Fibroblast of lung (primary cell): ENCODE measurements at regions not wholly inside any gene's neighbourhood (a gene's known extent, or its start where the extent isn't known, plus 50 kb on each side); places are given as distances from the start of the nearest gene placed in this dataset.

Source experiments
- DNase-seq, 2 donors: peaks; one replicate each; pipeline versions ENCODE4 v3.0.0 to v3.0.0-alpha.2; 2010; ENCODE audit warnings: low read depth in 2 of 2
- H2AFZ ChIP-seq: 2 replicates; pipeline ENCODE4 v1.5.1; 2012; ENCODE audit warnings: low read length, control low read depth, inconsistent platforms
- H3K27ac ChIP-seq: 2 replicates; pipeline ENCODE4 v1.5.1; 2011; ENCODE audit warnings: low read length, control low read depth; ENCODE audit not compliant: insufficient read depth
- H3K27me3 ChIP-seq: 2 replicates; pipeline ENCODE4 v1.5.1; 2011; ENCODE audit warnings: mild to moderate bottlenecking, low read length; ENCODE audit not compliant: control insufficient read depth, insufficient read depth
- H3K36me3 ChIP-seq: 2 replicates; pipeline ENCODE4 v1.5.1; 2011; ENCODE audit warnings: low read length; ENCODE audit not compliant: control insufficient read depth, insufficient read depth
- H3K4me1 ChIP-seq: 2 replicates; pipeline ENCODE4 v1.5.1; 2011; ENCODE audit warnings: low read length; ENCODE audit not compliant: control insufficient read depth, insufficient read depth; ENCODE audit errors: extremely low read depth
- H3K4me2 ChIP-seq: 2 replicates; pipeline ENCODE4 v1.5.1; 2011; ENCODE audit warnings: low read length, control low read depth; ENCODE audit not compliant: insufficient read depth; ENCODE audit errors: extremely low read depth
- H3K4me3 ChIP-seq, 4 experiments: fragments of 200-600 bp in 1 of 4; sonication (generic) in 1 of 4; replicated peaks in 1 of 4; 2 replicates each; pipeline ENCODE4 v1.5.1; 2011 to 2016; ENCODE audit warnings: low read length in 4 of 4, low read depth in 3 of 4, mild to moderate bottlenecking in 3 of 4, control low read depth in 2 of 4, inconsistent platforms in 1 of 4, mixed read lengths in 1 of 4; ENCODE audit not compliant: insufficient read depth in 1 of 4; ENCODE audit errors: control extremely low read depth in 1 of 4
- H3K79me2 ChIP-seq: 2 replicates; pipeline ENCODE4 v1.5.1; 2012; ENCODE audit warnings: mild to moderate bottlenecking, low read length, inconsistent platforms; ENCODE audit not compliant: control insufficient read depth, insufficient read depth
- H3K9ac ChIP-seq: 2 replicates; pipeline ENCODE4 v1.5.1; 2011; ENCODE audit warnings: mild to moderate bottlenecking, low read length, control low read depth; ENCODE audit not compliant: insufficient read depth
- H3K9me3 ChIP-seq: 2 replicates; pipeline ENCODE4 v1.5.1; 2012; ENCODE audit warnings: low read depth, low read length; ENCODE audit not compliant: control insufficient read depth, insufficient read depth
- H4K20me1 ChIP-seq: 2 replicates; pipeline ENCODE4 v1.5.1; 2011; ENCODE audit warnings: low read length; ENCODE audit not compliant: control insufficient read depth, insufficient read depth; ENCODE audit errors: extremely low read depth
- EZH2 ChIP-seq: IDR thresholded peaks from 2 replicates; pipeline ENCODE4 v1.5.1; 2012; ENCODE audit warnings: low read length, control low read depth, mild to moderate bottlenecking; ENCODE audit errors: missing control alignments
- TF ChIP-seq, protein P1 (sequence below), 2 donors: IDR thresholded peaks in 1 of 2; conservative IDR thresholded peaks in 1 of 2; 1 replicate in 1 of 2; 2 replicates in 1 of 2; pipeline ENCODE4 v1.5.1; 2011 to 2012; ENCODE audit warnings: low read length in 2 of 2, control low read depth in 1 of 2, inconsistent platforms in 1 of 2, low read depth in 1 of 2, mild to moderate bottlenecking in 1 of 2

DNA sequence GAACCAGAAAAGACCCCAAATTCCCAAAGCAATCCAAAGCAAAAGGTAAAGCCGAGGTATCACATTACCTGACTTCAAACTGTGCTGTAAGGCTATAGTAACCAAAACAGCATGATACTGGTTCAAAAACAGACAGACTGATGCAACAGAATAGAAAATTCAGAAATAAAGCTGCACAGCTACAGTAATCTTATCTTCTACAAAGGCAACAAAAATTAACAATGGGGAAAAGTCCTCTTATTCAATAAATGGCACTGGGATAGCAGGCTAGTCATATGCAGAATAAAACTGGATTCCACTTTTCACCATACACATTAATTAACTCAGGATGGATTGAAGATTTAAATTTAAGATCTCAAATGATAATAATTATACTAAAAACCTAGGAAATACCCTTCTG lies 392.6 kb upstream of the CBLB start:
- peak in 1 of 2 donors; percentile 28 for DNase-seq
- no peak overlapping the region for H3K9ac ChIP-seq
- H3K9me3 ChIP-seq: no peaks in the 10 kb centered on the region
- TF ChIP-seq EZH2: no peak
- TF ChIP-seq, protein P1, sequence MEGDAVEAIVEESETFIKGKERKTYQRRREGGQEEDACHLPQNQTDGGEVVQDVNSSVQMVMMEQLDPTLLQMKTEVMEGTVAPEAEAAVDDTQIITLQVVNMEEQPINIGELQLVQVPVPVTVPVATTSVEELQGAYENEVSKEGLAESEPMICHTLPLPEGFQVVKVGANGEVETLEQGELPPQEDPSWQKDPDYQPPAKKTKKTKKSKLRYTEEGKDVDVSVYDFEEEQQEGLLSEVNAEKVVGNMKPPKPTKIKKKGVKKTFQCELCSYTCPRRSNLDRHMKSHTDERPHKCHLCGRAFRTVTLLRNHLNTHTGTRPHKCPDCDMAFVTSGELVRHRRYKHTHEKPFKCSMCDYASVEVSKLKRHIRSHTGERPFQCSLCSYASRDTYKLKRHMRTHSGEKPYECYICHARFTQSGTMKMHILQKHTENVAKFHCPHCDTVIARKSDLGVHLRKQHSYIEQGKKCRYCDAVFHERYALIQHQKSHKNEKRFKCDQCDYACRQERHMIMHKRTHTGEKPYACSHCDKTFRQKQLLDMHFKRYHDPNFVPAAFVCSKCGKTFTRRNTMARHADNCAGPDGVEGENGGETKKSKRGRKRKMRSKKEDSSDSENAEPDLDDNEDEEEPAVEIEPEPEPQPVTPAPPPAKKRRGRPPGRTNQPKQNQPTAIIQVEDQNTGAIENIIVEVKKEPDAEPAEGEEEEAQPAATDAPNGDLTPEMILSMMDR (conservative IDR thresholded peaks at IDR 0.05 in 1 of 2, IDR thresholded peaks at IDR 0.05 in 1 of 2; ENCODE audit: low read depth in 1 of 2, low read length in 2 of 2): no peak
- no peak overlapping the region for H3K4me2 ChIP-seq
- H4K20me1 ChIP-seq: no peaks in the 10 kb centered on the region
- no peaks in the 10 kb centered on the region for H3K27me3 ChIP-seq
- no peaks in the 10 kb centered on the region for H3K36me3 ChIP-seq
- H3K79me2 ChIP-seq: no peaks in the 10 kb centered on the region
- no peak overlapping the region for H3K4me3 ChIP-seq
- no peaks in the 10 kb centered on the region for H3K4me1 ChIP-seq
- no peak overlapping the region for H2AFZ ChIP-seq
- H3K27ac ChIP-seq: no peak overlapping the region

DNA sequence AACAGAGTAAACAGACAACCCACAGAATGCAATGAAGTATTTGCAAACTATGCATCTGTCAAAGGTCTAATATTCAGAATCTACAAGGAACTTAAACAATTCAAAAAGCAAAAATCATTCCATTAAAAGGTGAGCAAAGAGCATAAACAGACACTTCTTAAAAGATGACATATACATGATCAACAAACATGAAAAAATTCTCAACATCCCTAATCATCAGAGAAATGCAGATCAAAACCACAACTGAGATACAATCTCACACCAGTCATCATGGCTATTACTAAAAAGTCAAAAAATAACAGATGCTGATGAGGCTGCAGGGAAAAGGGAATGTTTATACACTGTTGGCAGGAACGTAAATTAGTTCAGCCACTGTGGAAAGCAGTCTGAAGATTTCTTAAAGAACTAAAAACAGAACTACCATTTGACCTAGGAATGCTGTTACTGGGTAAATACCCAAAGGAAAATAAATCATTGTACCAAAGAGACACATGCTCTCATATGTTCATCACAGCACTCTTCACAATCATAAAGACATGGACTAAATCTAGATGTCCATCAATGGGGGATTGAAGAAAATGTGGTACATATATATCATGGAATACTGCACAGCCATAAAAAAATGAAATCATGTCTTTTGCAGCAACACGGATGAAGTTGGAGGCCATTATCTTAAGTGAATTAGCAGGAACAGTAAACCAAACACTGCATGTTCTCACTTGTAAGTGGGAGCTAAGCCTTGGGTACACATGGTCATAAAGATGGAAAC lies 393.3 kb upstream of the CBLB start:
- H3K4me2 ChIP-seq: no peak overlapping the region
- no peaks in the 10 kb centered on the region for H3K9me3 ChIP-seq
- no peaks in the 10 kb centered on the region for H3K36me3 ChIP-seq
- H3K27ac ChIP-seq: no peak overlapping the region
- no peak overlapping the region for H3K4me3 ChIP-seq
- no peaks in the 10 kb centered on the region for H4K20me1 ChIP-seq
- no peak overlapping the region for H3K9ac ChIP-seq
- no peaks in the 10 kb centered on the region for H3K4me1 ChIP-seq
- peak; percentile 61 to 93 for DNase-seq
- TF ChIP-seq, protein P1 (conservative IDR thresholded peaks at IDR 0.05 in 1 of 2, IDR thresholded peaks at IDR 0.05 in 1 of 2; ENCODE audit: low read depth in 1 of 2, low read length in 2 of 2): no peak
- no peak for TF ChIP-seq EZH2
- no peaks in the 10 kb centered on the region for H3K79me2 ChIP-seq
- H2AFZ ChIP-seq: no peak overlapping the region
- no peaks in the 10 kb centered on the region for H3K27me3 ChIP-seq

DNA sequence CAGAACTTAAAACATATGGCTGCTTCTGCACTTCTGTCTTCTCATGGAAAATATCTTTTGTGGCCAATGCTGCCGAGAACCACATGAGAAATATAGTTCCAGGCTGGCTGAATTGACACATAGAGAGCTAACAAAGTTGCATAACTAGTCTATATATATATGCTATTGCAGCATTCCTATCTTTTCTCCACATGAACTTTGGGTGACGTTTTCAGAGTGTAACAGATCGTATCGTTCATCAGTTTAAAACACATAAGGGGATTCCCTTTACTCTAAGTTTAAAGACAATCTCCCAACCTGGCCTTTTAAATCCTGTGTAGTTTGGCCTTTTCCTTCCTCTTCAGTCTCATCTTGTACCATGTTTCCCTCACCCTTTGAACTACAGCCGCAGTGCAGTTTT lies 394.2 kb upstream of the CBLB start:
- no peaks in the 10 kb centered on the region for H3K9me3 ChIP-seq
- H3K27me3 ChIP-seq: no peaks in the 10 kb centered on the region
- no peak overlapping the region for H3K4me2 ChIP-seq
- no peak for TF ChIP-seq EZH2
- TF ChIP-seq, protein P1 (conservative IDR thresholded peaks at IDR 0.05 in 1 of 2, IDR thresholded peaks at IDR 0.05 in 1 of 2; ENCODE audit: low read depth in 1 of 2, low read length in 2 of 2): no peak
- H3K36me3 ChIP-seq: no peaks in the 10 kb centered on the region
- no peak overlapping the region for H3K4me3 ChIP-seq
- DNase-seq: peak in 1 of 2 donors; percentile 16
- no peak overlapping the region for H3K9ac ChIP-seq
- H2AFZ ChIP-seq: no peak overlapping the region
- H3K27ac ChIP-seq: no peak overlapping the region
- no peaks in the 10 kb centered on the region for H4K20me1 ChIP-seq
- H3K79me2 ChIP-seq: no peaks in the 10 kb centered on the region
- no peaks in the 10 kb centered on the region for H3K4me1 ChIP-seq
